ENCODE measurements at regions not wholly inside any gene's neighbourhood (a gene's known extent, or its start where the extent isn't known, plus 50 kb on each side); places are given as distances from the start of the nearest gene placed in this dataset.

DNA sequence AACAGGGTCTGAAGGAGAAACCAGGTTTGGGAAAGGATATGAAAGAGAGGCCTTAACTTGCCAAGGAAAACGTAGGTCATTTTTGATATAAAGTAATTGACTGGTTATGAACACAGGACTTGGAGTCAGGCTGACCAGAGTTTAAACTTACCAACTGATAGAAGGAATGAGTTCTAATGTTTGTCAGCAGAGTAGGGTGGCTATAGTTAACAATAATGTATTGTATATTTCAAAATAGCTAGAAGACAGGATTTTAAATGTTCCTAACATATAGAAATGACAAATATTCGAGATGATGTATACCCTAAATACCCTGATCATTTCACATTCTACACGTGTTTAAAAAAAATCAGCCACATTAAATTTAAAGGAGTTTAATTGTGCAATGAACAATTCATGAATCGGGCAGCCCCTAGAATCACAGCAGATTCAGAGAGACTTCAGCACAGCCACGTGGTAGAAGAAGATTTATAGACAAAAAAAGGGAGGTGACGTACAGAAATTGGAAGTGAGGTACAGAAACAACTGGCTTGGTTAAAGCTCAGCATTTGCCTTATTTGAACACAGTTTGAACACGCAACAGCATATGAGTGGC is 52.5 kb upstream of the PLEKHG7 start:
- peak overlapping the region; percentile 27 for H2AFZ ChIP-seq
- H3K9ac ChIP-seq = no peak overlapping the region
- TF ChIP-seq, protein P1, sequence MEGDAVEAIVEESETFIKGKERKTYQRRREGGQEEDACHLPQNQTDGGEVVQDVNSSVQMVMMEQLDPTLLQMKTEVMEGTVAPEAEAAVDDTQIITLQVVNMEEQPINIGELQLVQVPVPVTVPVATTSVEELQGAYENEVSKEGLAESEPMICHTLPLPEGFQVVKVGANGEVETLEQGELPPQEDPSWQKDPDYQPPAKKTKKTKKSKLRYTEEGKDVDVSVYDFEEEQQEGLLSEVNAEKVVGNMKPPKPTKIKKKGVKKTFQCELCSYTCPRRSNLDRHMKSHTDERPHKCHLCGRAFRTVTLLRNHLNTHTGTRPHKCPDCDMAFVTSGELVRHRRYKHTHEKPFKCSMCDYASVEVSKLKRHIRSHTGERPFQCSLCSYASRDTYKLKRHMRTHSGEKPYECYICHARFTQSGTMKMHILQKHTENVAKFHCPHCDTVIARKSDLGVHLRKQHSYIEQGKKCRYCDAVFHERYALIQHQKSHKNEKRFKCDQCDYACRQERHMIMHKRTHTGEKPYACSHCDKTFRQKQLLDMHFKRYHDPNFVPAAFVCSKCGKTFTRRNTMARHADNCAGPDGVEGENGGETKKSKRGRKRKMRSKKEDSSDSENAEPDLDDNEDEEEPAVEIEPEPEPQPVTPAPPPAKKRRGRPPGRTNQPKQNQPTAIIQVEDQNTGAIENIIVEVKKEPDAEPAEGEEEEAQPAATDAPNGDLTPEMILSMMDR (IDR thresholded peaks at IDR 0.05) = no peak
- H3K4me2 ChIP-seq (ENCODE audit: low read length) = no peak overlapping the region
- no peaks in the 10 kb centered on the region for H3K27me3 ChIP-seq (ENCODE audit: control insufficient read depth, insufficient read depth, low read length)
- H3K4me3 ChIP-seq (ENCODE audit: low read depth, low read length) = no peak overlapping the region
- no peaks in the 10 kb centered on the region for H3K4me1 ChIP-seq
- no peak overlapping the region for H3K27ac ChIP-seq
- H3K9me3 ChIP-seq (ENCODE audit: control insufficient read depth, low read length) = no peaks in the 10 kb centered on the region
- no peaks in the 10 kb centered on the region for H3K79me2 ChIP-seq
- no peaks in the 10 kb centered on the region for H3K36me3 ChIP-seq (ENCODE audit: control insufficient read depth, insufficient read depth, low read length)

- Histone ChIP-seq H3K4me1 (no peaks in the 10 kb centered on the region), H3K4me3 (ENCODE audit: low read depth, low read length) (no peak overlapping the region), H3K9me3 (ENCODE audit: control insufficient read depth, low read length) (no peaks in the 10 kb centered on the region), H3K79me2 (no peaks in the 10 kb centered on the region), H3K4me2 (ENCODE audit: low read length) (no peak overlapping the region), H3K27me3 (ENCODE audit: control insufficient read depth, insufficient read depth, low read length) (no peaks in the 10 kb centered on the region), H3K9ac (no peak overlapping the region), H3K27ac (no peak overlapping the region), H3K36me3 (ENCODE audit: control insufficient read depth, insufficient read depth, low read length) (no peaks in the 10 kb centered on the region), H2AFZ (peak overlapping the region; percentile 27)
- TF ChIP-seq, protein P1 (IDR thresholded peaks at IDR 0.05) = peak; percentile 71
Measured at GRCh38 chr12:92649511-92650227, 53.1 kb upstream of the PLEKHG7 start.

GRCh38 chr12:92648242-92649031 is 54.4 kb upstream of the PLEKHG7 start:
- no peaks in the 10 kb centered on the region for H3K79me2 ChIP-seq
- no peaks in the 10 kb centered on the region for H3K9me3 ChIP-seq (ENCODE audit: control insufficient read depth, low read length)
- TF ChIP-seq, protein P1 (IDR thresholded peaks at IDR 0.05) = no peak
- no peak overlapping the region for H3K9ac ChIP-seq
- H3K36me3 ChIP-seq (ENCODE audit: control insufficient read depth, insufficient read depth, low read length) = no peaks in the 10 kb centered on the region
- no peak overlapping the region for H3K4me2 ChIP-seq (ENCODE audit: low read length)
- no peak overlapping the region for H3K4me3 ChIP-seq (ENCODE audit: low read depth, low read length)
- no peak overlapping the region for H2AFZ ChIP-seq
- H3K27ac ChIP-seq = no peak overlapping the region
- H3K27me3 ChIP-seq (ENCODE audit: control insufficient read depth, insufficient read depth, low read length) = no peaks in the 10 kb centered on the region
- no peaks in the 10 kb centered on the region for H3K4me1 ChIP-seq

- Histone ChIP-seq H3K4me1 (no peaks in the 10 kb centered on the region), H3K9me3 (ENCODE audit: control insufficient read depth, low read length) (no peaks in the 10 kb centered on the region), H3K36me3 (ENCODE audit: control insufficient read depth, insufficient read depth, low read length) (no peaks in the 10 kb centered on the region), H2AFZ (no peak overlapping the region), H3K4me3 (ENCODE audit: low read depth, low read length) (no peak overlapping the region), H3K4me2 (ENCODE audit: low read length) (no peak overlapping the region), H3K9ac (no peak overlapping the region), H3K27me3 (ENCODE audit: control insufficient read depth, insufficient read depth, low read length) (no peaks in the 10 kb centered on the region), H3K79me2 (no peaks in the 10 kb centered on the region), H3K27ac (no peak overlapping the region)
- TF ChIP-seq, protein P1 (IDR thresholded peaks at IDR 0.05) = no peak
Measured at GRCh38 chr12:92641291-92641690, 61.5 kb upstream of the PLEKHG7 start.
